Activated naive CD4-positive, alpha-beta T cell treated with anti-CD3 and anti-CD28 coated beads for 36 hours (primary cell): ENCODE measurements at regions not wholly inside any gene's neighbourhood (a gene's known extent, or its start where the extent isn't known, plus 50 kb on each side); places are given as distances from the start of the nearest gene placed in this dataset.

Experiments
- CTCF ChIA-PET: fragments of 350-600 bp; sonication (Branson Sonifier 250); formaldehyde crosslinking; loops from one replicate; lab custom pipeline; 2021; ENCODE audit warnings: antibody characterized with exemption; lab: Charles Lee
- DNase-seq: peaks from one replicate; pipeline ENCODE4 v3.0.0-alpha.2; 2020
- H3K27ac Mint-ChIP-seq: one replicate; pipeline ENCODE4 v1.8.0; 2021; ENCODE audit warnings: mild to moderate bottlenecking, mixed read lengths
- H3K27me3 Mint-ChIP-seq: one replicate; pipeline ENCODE4 v1.8.0; 2021; ENCODE audit warnings: low read depth, mixed read lengths
- H3K36me3 Mint-ChIP-seq: one replicate; pipeline ENCODE4 v1.8.0; 2021; ENCODE audit warnings: low read depth, mixed read lengths
- H3K4me1 Mint-ChIP-seq: one replicate; pipeline ENCODE4 v1.8.0; 2021; ENCODE audit warnings: low read depth, mixed read lengths
- H3K4me3 Mint-ChIP-seq: one replicate; pipeline ENCODE4 v1.8.0; 2021; ENCODE audit warnings: mild to moderate bottlenecking, moderate library complexity, mixed read lengths
- H3K9me3 Mint-ChIP-seq: one replicate; pipeline ENCODE4 v1.8.0; 2021; ENCODE audit warnings: mixed read lengths
- intact Hi-C: fragments of 100-400 bp; cut with micrococcal nuclease; formaldehyde crosslinking; loops from one replicate; pipeline ENCODE4 v1.15.1; 2023

DNA sequence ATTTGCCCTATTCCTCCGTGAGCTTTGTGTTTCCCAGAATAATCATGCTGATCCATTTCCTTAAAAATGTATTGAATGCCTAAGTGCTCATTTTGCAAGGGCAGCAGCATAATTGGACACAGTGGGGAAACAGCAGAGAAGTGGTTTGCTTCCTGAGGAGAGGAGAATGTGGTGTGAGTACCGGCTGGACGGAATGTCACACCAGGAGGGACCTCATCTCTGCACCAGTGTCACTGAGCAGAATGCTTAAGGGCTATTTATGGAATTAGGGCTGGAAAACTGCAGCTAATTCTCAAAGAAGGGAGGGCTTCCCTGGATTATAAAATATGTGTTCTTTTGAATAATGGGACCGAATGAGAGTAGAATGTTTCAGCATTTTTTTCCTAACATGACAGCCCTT is 1100.6 kb upstream of the RBFOX1 start:
- CTCF ChIA-PET = no interaction called here
- H3K36me3 Mint-ChIP-seq = no peaks in the 10 kb centered on the region
- H3K27ac Mint-ChIP-seq = no peak overlapping the region
- DNase-seq = no peak
- H3K9me3 Mint-ChIP-seq = peaks cover 15% of the 10 kb centered on the region
- intact Hi-C loops = no loop called here
- no peak overlapping the region for H3K4me3 Mint-ChIP-seq
- no peaks in the 10 kb centered on the region for H3K27me3 Mint-ChIP-seq
- H3K4me1 Mint-ChIP-seq = no peaks in the 10 kb centered on the region

DNA sequence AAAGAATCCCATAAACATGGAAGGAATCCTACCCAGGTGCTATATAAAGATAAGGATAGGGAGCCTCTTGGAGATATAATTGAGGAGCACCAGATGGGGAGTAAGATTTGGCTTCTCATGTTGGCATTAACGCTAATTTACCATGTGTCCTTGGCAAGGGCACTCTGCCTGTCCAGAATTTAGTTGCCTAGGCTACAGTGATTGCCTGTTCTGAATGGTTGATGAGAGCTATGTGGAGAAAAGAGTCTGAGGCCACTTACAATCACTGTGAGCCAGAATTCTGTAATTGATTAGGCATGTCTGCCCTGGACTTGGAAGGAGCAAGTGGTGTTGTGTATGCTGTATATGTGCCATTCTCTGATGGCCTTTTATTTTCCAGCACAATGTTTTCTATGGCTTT is 1101.2 kb upstream of the RBFOX1 start:
- intact Hi-C loops = no loop called here
- Mint-ChIP-seq H3K4me1 (no peaks in the 10 kb centered on the region), H3K9me3 (peaks cover 15% of the 10 kb centered on the region), H3K4me3 (no peak overlapping the region), H3K27ac (no peak overlapping the region), H3K36me3 (no peaks in the 10 kb centered on the region), H3K27me3 (no peaks in the 10 kb centered on the region)
- CTCF ChIA-PET = no interaction called here
- DNase-seq = no peak

DNA sequence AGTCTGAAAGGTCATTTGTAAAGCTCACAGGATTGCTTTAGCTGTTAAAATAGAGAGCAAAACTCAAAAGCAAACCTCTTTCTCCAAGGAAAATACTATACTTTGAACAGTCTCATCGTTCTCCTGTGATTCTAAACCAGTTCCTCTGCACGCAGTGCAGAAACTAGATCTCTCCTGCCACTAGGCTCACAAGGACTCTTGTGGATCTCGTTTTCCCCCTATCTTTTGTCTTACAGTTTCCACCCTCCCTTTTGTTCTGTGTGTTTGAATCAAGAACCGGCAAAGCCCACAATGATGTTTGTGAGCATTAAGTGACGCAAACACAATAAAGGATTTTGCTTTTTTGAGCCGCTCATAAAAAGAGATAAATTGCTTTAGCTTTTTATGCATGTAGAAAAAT is 1103.5 kb upstream of the RBFOX1 start:
- H3K36me3 Mint-ChIP-seq = no peaks in the 10 kb centered on the region
- H3K27me3 Mint-ChIP-seq = no peaks in the 10 kb centered on the region
- H3K9me3 Mint-ChIP-seq = peaks cover 12% of the 10 kb centered on the region
- intact Hi-C loops = no loop called here
- DNase-seq = no peak
- no peaks in the 10 kb centered on the region for H3K4me1 Mint-ChIP-seq
- no peak overlapping the region for H3K27ac Mint-ChIP-seq
- CTCF ChIA-PET = no interaction called here
- no peak overlapping the region for H3K4me3 Mint-ChIP-seq

DNA sequence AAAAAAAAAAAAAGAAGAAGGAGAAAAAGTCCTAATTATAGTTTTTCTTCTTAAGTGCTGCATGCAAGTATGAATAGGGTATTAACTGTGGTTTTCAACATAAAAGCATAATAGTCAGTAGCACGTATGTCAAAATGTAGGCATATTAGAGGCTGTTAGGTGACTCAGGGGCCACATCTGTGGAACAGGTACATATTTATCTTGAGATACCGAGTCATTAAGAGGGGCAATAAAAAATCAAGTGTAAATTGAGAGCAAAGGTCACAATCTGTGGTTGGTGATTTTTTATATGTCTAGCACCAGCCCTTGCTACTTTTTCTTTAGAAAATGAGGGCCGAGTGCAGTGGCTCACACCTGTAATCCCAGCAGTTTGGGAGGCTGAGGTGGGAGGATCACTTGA is 1113.8 kb upstream of the RBFOX1 start:
- H3K4me1 Mint-ChIP-seq = no peaks in the 10 kb centered on the region
- CTCF ChIA-PET = no interaction called here
- H3K9me3 Mint-ChIP-seq = peaks cover 3% of the 10 kb centered on the region
- DNase-seq = no peak
- no peaks in the 10 kb centered on the region for H3K27me3 Mint-ChIP-seq
- intact Hi-C loops = no loop called here
- no peak overlapping the region for H3K27ac Mint-ChIP-seq
- H3K4me3 Mint-ChIP-seq = no peak overlapping the region
- no peaks in the 10 kb centered on the region for H3K36me3 Mint-ChIP-seq

DNA sequence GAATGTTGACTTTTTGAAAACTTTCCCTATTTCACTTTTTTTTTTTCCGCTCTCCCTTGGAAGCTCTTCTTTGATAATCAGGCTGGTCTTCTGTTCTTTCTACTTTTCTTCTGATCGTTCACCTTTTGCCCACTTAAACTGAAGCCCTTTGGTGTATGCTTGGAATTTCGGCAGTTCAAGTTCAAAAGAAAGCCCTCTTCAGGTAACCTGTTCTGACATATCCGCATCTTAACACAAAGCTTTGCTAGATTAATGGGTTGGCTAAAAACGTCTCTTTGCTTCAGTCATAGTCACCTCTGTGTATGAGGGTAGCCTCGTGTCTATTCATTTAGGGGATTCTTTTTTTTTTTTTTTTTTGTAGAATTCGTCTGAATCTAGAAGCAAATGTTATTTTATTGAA is 1115.8 kb upstream of the RBFOX1 start:
- Mint-ChIP-seq H3K4me3 (no peak overlapping the region), H3K36me3 (no peaks in the 10 kb centered on the region), H3K27me3 (no peaks in the 10 kb centered on the region), H3K27ac (no peak overlapping the region), H3K4me1 (no peaks in the 10 kb centered on the region), H3K9me3 (peaks cover 4% of the 10 kb centered on the region)
- DNase-seq = no peak
- intact Hi-C loops = no loop called here
- CTCF ChIA-PET = no interaction called here

DNA sequence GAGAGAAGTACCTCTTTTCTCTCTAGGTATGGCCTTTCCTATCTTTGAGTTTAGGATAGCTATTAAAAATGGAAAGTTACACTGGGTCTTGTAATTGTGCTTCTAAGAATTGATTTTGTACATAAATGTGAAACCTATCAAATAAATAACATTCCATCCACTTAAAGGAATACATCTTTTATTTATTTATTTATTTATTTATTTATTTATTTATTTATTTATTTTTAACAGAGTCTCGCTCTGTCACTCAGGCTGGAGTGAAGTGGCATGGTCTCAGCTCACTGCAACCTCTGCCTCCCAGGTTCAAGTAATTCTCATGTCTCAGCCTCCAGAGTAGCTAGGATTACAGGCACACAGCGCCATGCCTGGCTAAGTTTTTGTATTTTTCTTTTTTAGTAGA is 1114.0 kb upstream of the EEF2KMT start:
- no peaks in the 10 kb centered on the region for H3K36me3 Mint-ChIP-seq
- H3K27me3 Mint-ChIP-seq = no peaks in the 10 kb centered on the region
- CTCF ChIA-PET = no interaction called here
- intact Hi-C loops = no loop called here
- H3K4me3 Mint-ChIP-seq = no peak overlapping the region
- H3K9me3 Mint-ChIP-seq = peaks cover 4% of the 10 kb centered on the region
- H3K27ac Mint-ChIP-seq = no peak overlapping the region
- no peaks in the 10 kb centered on the region for H3K4me1 Mint-ChIP-seq
- no peak for DNase-seq

DNA sequence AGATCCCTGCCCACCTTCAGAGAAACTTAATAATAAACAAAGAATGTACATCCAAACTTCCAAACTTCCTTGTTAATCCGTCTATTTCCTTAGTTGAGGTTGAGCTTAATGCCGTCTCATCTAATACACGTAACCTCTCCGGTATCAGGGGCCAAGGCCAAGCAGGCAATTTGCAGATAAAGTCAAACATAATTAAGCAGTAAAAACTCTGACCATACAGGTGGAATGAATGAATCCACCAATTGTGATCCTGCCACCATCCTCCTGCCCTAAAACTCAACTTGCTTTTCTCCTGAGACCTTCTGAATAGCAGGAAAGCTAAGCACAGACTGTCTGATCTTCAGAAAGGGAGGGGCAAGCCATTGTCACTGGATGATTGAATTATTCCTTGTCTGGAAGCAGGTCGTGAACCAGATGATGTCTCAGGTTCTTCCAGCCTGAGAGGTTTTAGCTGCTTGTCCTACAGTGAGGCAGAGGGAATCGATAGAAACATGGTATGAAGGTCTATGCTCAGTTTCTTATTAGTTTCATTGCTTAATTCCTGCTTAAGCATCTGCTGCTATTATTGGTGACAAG is 1111.8 kb upstream of the EEF2KMT start:
- no peak overlapping the region for H3K4me3 Mint-ChIP-seq
- H3K27ac Mint-ChIP-seq = no peak overlapping the region
- no peaks in the 10 kb centered on the region for H3K27me3 Mint-ChIP-seq
- intact Hi-C loops = no loop called here
- CTCF ChIA-PET = no interaction called here
- peaks cover 5% of the 10 kb centered on the region for H3K9me3 Mint-ChIP-seq
- no peak for DNase-seq
- H3K36me3 Mint-ChIP-seq = no peaks in the 10 kb centered on the region
- H3K4me1 Mint-ChIP-seq = no peaks in the 10 kb centered on the region

DNA sequence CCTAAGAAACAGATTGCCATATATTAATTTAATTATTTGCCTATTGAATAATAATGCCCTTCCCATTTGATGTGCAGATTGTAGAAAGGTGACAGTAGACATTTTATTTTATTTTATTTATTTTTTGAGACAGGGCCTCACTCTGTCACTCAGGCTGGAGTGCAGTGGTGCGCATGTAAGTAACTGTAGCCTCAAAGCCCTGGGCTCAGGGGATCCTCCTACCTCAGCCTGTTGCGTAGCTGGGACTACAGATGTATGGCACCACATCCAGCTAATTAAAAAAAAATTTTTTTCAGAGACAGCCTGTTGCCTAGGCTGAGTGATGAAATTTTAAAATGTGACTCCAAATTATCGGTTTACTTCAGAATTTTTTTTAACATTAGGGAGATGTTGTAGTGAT is 1110.0 kb upstream of the EEF2KMT start:
- Mint-ChIP-seq H3K9me3 (peaks cover 2% of the 10 kb centered on the region), H3K27ac (no peak overlapping the region), H3K36me3 (no peaks in the 10 kb centered on the region), H3K4me1 (no peaks in the 10 kb centered on the region), H3K4me3 (no peak overlapping the region), H3K27me3 (no peaks in the 10 kb centered on the region)
- DNase-seq = no peak
- intact Hi-C loops = no loop called here
- CTCF ChIA-PET = no interaction called here

DNA sequence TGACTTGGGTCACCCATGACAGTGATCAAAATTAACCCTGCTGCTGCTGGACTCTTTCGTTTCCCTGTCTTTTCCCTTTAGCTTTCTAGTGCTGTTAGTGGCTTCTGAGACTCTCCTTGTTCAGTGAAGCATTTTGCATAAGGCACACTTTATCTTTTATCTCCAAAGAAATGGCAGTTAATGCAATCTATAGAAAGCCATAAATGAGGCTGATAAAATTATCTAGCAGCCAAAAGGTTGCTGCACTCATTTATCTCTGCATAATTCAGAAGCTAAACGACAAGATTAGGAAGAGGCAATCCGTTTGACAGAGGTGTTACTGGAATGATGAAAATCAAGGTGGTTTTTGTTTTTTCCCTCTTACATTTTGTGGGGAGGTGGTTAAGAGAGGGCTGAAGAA is 1109.5 kb upstream of the EEF2KMT start:
- CTCF ChIA-PET = no interaction called here
- Mint-ChIP-seq H3K27ac (no peak overlapping the region), H3K27me3 (no peaks in the 10 kb centered on the region), H3K4me1 (no peaks in the 10 kb centered on the region), H3K9me3 (peaks cover 2% of the 10 kb centered on the region), H3K4me3 (no peak overlapping the region), H3K36me3 (no peaks in the 10 kb centered on the region)
- DNase-seq = no peak
- intact Hi-C loops = no loop called here

DNA sequence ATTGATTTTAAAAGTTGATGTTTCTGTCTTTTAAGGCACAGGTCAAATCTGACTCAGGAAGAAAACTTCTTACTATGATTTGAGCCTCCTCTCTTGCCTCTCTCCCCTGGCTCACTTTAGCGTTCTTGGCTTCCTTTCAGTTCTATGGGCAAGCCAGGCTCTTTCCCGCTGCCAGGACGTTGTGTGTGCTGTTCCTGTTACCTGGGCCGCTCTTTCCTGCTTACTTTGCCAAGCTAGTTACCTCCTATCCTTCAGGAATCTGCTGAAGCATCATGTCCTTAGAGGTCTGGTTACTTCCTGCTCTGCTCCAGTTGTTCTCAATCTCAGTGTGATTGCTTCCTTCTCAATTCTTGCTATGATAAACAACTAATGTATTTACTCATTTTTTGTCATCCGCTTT is 1108.5 kb upstream of the EEF2KMT start:
- intact Hi-C loops = no loop called here
- no peaks in the 10 kb centered on the region for H3K27me3 Mint-ChIP-seq
- no peak overlapping the region for H3K27ac Mint-ChIP-seq
- CTCF ChIA-PET = no interaction called here
- H3K9me3 Mint-ChIP-seq = peaks cover 2% of the 10 kb centered on the region
- H3K36me3 Mint-ChIP-seq = no peaks in the 10 kb centered on the region
- DNase-seq = no peak
- no peaks in the 10 kb centered on the region for H3K4me1 Mint-ChIP-seq
- no peak overlapping the region for H3K4me3 Mint-ChIP-seq

DNA sequence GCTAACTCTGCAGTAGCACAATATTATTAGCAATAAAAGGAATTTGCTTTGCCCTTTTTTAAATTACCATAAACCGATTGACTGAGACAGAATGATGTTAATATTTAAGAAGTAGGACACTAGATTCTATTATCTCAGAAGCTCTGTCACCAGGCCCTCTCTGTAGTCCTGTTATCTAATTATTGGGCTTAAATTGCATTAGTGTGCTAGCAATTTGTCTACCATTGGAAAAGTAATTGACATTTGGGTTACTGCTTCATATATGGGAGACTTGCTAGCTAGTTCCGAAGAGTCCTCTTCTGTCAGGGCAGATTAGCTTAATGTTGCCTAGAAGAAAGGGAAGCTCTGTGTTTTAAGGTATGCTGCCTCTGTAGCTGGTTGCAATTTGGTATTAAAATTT is 1107.3 kb upstream of the EEF2KMT start:
- H3K4me1 Mint-ChIP-seq = no peaks in the 10 kb centered on the region

DNA sequence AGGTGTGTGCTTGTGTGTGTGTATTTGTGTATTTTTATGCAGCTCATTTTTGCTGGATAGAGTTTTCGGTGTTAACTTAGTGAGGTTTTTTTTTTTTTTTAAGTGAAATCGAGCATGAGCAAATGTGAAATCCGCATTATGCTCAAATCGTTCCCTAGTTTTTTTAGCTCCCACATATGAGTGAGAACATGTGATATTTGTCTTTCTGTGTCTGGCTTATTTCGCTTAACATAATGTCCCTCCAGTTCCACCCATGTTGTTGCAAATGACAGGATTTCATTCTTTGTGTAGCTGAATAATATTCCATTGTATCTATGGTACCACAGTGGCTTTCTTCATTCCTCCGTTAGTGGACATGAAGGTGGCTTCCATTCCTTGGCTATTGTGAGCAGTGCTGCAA is 1103.3 kb upstream of the EEF2KMT start:
- Mint-ChIP-seq H3K4me1 (no peaks in the 10 kb centered on the region), H3K27ac (no peak overlapping the region), H3K27me3 (no peaks in the 10 kb centered on the region), H3K9me3 (peaks cover 2% of the 10 kb centered on the region), H3K4me3 (no peak overlapping the region), H3K36me3 (no peaks in the 10 kb centered on the region)
- DNase-seq = no peak
- CTCF ChIA-PET = no interaction called here
- intact Hi-C loops = no loop called here

More for the DNA sequence above, 1107.3 kb upstream of the EEF2KMT start:
- no peak for DNase-seq
- intact Hi-C loops = no loop called here
- Mint-ChIP-seq H3K9me3 (peaks cover 2% of the 10 kb centered on the region), H3K27me3 (no peaks in the 10 kb centered on the region), H3K36me3 (no peaks in the 10 kb centered on the region), H3K27ac (no peak overlapping the region), H3K4me3 (no peak overlapping the region)
- CTCF ChIA-PET = no interaction called here

DNA sequence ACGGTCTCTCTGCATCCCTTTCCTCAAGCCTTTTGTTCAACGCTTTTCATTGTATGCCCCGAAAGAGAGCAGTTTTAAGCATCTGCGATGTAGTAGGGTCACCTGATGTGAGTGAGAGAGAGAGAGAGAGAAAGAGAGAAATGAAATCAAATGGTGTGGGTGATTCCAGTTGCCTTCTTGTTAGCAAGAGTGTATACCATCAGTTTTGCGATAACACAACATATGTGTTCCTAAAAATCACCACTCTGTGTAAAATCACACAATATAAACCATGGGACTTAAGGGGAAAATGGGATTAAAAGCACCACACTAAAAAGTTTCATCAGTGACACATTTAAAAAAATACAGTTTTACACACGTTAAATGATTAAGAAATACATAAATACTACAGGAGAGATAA is 1102.7 kb upstream of the EEF2KMT start:
- CTCF ChIA-PET = no interaction called here
- Mint-ChIP-seq H3K27me3 (no peaks in the 10 kb centered on the region), H3K4me1 (no peaks in the 10 kb centered on the region), H3K4me3 (no peak overlapping the region), H3K36me3 (no peaks in the 10 kb centered on the region), H3K27ac (no peak overlapping the region), H3K9me3 (peaks cover 2% of the 10 kb centered on the region)
- DNase-seq = no peak
- intact Hi-C loops = no loop called here

DNA sequence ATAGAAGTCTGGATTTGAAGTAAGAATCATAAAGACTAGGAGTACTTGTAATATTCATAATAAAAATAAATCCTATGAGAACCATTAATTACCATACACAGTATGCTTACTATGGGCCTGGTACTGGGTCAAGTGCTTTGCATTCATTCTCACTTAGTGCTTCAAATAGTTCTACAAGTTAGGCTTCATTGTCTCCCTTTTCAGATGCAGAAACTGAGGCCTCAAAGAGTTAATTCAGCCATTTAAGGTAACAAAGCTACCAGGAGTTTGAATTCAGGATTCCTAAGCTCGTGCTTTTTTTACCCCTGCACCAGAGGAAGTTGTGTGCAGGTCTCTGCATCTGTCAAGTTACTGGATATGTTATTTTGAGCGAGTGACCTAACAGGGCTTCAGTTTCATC is 1098.4 kb upstream of the EEF2KMT start:
- no peaks in the 10 kb centered on the region for H3K27me3 Mint-ChIP-seq
- intact Hi-C loops = no loop called here
- no peaks in the 10 kb centered on the region for H3K4me1 Mint-ChIP-seq
- H3K27ac Mint-ChIP-seq = no peak overlapping the region
- peaks cover 17% of the 10 kb centered on the region for H3K9me3 Mint-ChIP-seq
- H3K36me3 Mint-ChIP-seq = no peaks in the 10 kb centered on the region
- DNase-seq = no peak
- no peak overlapping the region for H3K4me3 Mint-ChIP-seq
- CTCF ChIA-PET = no interaction called here
